ENCODE measurements at regions not wholly inside any gene's neighbourhood (a gene's known extent, or its start where the extent isn't known, plus 50 kb on each side); places are given as distances from the start of the nearest gene placed in this dataset.

GRCh38 chr19:28426110-28426729 lies 786.7 kb downstream of the UQCRFS1 start:
- H3K27me3 ChIP-seq (replicated peaks in 1 of 7): peaks cover 0 to 9% (median 0%) of the 10 kb centered on the region in 7 donors
- H3K27ac ChIP-seq: no peak overlapping the region
- intact Hi-C loops (cut with DNase I; ENCODE audit: low total_unique reads): no loop called here
- no peak overlapping the region for H3K4me3 ChIP-seq
- DNase-seq: no peak
- no peaks in the 10 kb centered on the region for H3K36me3 ChIP-seq
- TF ChIP-seq POLR2A (IDR thresholded peaks at IDR 0.05) (no peak), POLR2AphosphoS5 (IDR thresholded peaks at IDR 0.05) (no peak)
- TF ChIP-seq, protein P1, sequence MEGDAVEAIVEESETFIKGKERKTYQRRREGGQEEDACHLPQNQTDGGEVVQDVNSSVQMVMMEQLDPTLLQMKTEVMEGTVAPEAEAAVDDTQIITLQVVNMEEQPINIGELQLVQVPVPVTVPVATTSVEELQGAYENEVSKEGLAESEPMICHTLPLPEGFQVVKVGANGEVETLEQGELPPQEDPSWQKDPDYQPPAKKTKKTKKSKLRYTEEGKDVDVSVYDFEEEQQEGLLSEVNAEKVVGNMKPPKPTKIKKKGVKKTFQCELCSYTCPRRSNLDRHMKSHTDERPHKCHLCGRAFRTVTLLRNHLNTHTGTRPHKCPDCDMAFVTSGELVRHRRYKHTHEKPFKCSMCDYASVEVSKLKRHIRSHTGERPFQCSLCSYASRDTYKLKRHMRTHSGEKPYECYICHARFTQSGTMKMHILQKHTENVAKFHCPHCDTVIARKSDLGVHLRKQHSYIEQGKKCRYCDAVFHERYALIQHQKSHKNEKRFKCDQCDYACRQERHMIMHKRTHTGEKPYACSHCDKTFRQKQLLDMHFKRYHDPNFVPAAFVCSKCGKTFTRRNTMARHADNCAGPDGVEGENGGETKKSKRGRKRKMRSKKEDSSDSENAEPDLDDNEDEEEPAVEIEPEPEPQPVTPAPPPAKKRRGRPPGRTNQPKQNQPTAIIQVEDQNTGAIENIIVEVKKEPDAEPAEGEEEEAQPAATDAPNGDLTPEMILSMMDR (IDR thresholded peaks at IDR 0.05 in 8 of 11, conservative IDR thresholded peaks at IDR 0.05 in 3 of 11): no peak
- H3K4me1 ChIP-seq: no peaks in the 10 kb centered on the region
- WGBS, 5 donors: 48 to 73% (median 57%) methylated on average over 7 of the region's 7 CpGs
- peaks cover 0 to 11% (median 0%) of the 10 kb centered on the region in 8 donors for H3K9me3 ChIP-seq

DNA sequence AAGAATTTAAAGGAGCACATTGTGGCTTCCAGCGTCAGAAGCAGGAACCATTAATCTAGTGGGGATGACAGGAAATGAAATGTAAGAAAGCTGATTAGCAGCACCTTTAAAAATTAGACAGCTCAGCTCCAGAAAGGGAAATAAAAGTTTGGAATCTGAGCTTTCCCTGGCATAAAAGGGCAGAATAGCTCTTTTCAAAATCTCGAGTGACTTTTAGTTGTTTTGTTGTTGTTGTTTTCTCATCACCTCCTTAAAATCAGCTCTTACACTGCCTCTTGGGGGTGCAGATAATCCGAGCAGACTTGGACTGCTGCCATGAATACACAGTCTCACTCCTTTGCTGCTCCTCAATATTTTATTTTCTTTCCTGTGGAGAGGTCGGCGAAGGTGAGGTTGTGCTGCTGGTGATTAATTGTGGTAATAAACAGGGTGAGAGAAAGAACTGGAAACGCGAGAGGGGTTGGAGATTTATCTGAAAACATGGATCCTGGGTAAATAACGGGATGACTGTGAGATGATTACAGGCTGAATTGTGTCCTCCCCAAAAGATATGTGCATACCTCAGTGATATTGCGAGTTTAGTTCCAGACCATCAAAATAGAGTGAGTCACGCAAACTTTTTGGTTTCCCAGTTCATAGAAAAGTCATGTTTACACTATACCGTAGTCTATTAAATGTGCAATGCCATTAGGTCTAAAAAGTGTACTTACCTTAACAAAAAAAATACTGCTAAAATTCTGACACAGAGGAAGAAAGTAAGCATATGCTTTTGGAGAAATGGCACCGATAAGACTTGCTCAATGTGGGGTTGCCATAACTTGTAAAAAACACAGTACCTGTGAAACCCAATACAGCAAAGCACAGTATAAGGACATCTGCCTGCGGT lies 787.7 kb downstream of the UQCRFS1 start:
- TF ChIP-seq POLR2A (IDR thresholded peaks at IDR 0.05) (no peak), POLR2AphosphoS5 (IDR thresholded peaks at IDR 0.05) (no peak)
- TF ChIP-seq, protein P1 (IDR thresholded peaks at IDR 0.05 in 8 of 11, conservative IDR thresholded peaks at IDR 0.05 in 3 of 11): no peak
- H3K9me3 ChIP-seq: peaks cover 0 to 4% (median 0%) of the 10 kb centered on the region in 8 donors
- H3K36me3 ChIP-seq: no peaks in the 10 kb centered on the region
- no peak overlapping the region for H3K27ac ChIP-seq
- H3K4me1 ChIP-seq: no peaks in the 10 kb centered on the region
- WGBS, 5 donors: 40 to 68% (median 57%) methylated on average over 13 of the region's 13 CpGs
- no peak for DNase-seq
- no peak overlapping the region for H3K4me3 ChIP-seq
- intact Hi-C loops (cut with DNase I; ENCODE audit: low total_unique reads): no loop called here
- H3K27me3 ChIP-seq (replicated peaks in 1 of 7): peaks cover 0 to 15% (median 0%) of the 10 kb centered on the region in 7 donors

DNA sequence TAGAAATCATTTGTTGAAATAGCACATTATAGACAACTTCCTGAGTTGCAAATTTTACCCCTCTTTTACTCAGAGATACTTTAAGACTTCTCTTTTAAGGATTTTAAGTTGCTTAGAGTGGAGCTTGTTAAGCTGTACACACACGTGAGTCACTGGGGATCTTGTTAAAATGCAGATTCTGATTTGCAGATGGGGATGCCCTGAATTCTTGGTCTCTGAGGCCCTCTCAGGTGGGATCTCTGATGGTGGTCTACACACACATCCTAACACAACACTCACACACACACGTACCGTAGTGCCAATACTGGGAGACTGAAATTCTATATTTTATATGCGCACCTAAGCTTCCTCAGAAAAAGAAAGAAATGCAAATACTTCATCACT lies 788.3 kb downstream of the UQCRFS1 start:
- no peak for DNase-seq
- H3K4me3 ChIP-seq: no peak overlapping the region
- H3K27me3 ChIP-seq (replicated peaks in 1 of 7): peaks cover 0 to 16% (median 0%) of the 10 kb centered on the region in 7 donors
- H3K9me3 ChIP-seq: peaks cover 0 to 4% (median 0%) of the 10 kb centered on the region in 8 donors
- WGBS, 5 donors: 18 to 78% (median 40%) methylated on average over 4 of the region's 4 CpGs
- TF ChIP-seq, protein P1 (IDR thresholded peaks at IDR 0.05 in 8 of 11, conservative IDR thresholded peaks at IDR 0.05 in 3 of 11): no peak
- TF ChIP-seq POLR2A (IDR thresholded peaks at IDR 0.05) (no peak), POLR2AphosphoS5 (IDR thresholded peaks at IDR 0.05) (no peak)
- intact Hi-C loops (cut with DNase I; ENCODE audit: low total_unique reads): no loop called here
- H3K36me3 ChIP-seq: no peaks in the 10 kb centered on the region
- H3K27ac ChIP-seq: no peak overlapping the region
- H3K4me1 ChIP-seq: no peaks in the 10 kb centered on the region

DNA sequence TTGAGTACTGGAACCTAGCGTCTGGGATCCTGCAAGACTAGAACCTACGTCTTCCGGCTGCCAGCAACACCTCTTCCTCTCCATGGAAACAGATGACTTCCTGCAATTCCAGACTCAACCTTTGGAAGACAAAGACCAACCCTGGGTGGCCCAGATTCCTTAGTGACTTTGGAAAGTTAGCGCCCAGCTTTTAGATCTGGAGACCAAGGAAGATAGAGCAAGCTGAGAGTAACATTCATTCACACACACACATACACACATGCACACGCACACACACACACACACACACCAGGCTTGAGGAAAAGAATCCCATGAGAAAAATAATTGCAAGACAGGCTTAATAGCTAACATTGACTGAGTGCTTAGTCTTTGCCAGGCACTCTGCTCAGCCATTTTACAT lies 788.9 kb downstream of the UQCRFS1 start:
- H3K27ac ChIP-seq: no peak overlapping the region
- H3K4me1 ChIP-seq: no peaks in the 10 kb centered on the region
- H3K27me3 ChIP-seq (replicated peaks in 1 of 7): peaks cover 0 to 16% (median 0%) of the 10 kb centered on the region in 7 donors
- no peak for TF ChIP-seq POLR2A (IDR thresholded peaks at IDR 0.05)
- no peak for TF ChIP-seq POLR2AphosphoS5 (IDR thresholded peaks at IDR 0.05)
- TF ChIP-seq, protein P1 (IDR thresholded peaks at IDR 0.05 in 8 of 11, conservative IDR thresholded peaks at IDR 0.05 in 3 of 11): no peak
- no peak overlapping the region for H3K4me3 ChIP-seq
- H3K9me3 ChIP-seq: peaks cover 0 to under 1% (median 0%) of the 10 kb centered on the region in 8 donors
- H3K36me3 ChIP-seq: no peaks in the 10 kb centered on the region
- no peak for DNase-seq
- intact Hi-C loops (cut with DNase I; ENCODE audit: low total_unique reads): no loop called here
- WGBS, 5 donors: 68 to 84% (median 81%) methylated on average over 5 of the region's 5 CpGs

Measured in spleen (tissue), 11 donors.